K562 (cell line): ENCODE measurements at regions not wholly inside any gene's neighbourhood (a gene's known extent, or its start where the extent isn't known, plus 50 kb on each side); places are given as distances from the start of the nearest gene placed in this dataset.
A peak's percentile ranks its signal among the peaks of the same experiment; 100 is the strongest.

ENCODE experiments used
- ASH1L ChIP-seq: fragments of 450-650 bp; IDR thresholded peaks from 2 replicates; pipeline ENCODE4 v1.6.1; 2018; ENCODE audit warnings: borderline replicate concordance, mild to moderate bottlenecking, low read depth; ENCODE audit not compliant: partially characterized antibody
- BMI1 ChIP-seq: fragments of 150-350 bp; IDR thresholded peaks from 2 replicates; pipeline ENCODE4 v1.6.1; 2014; ENCODE audit warnings: low read length
- C11orf30 ChIP-seq: fragments of 450-650 bp; IDR thresholded peaks from 2 replicates; pipeline ENCODE4 v1.6.1; 2016; ENCODE audit warnings: low read depth, mild to moderate bottlenecking
- CBFA2T3 ChIP-seq: fragments of 450-650 bp; IDR thresholded peaks from 2 replicates; pipeline ENCODE4 v1.6.1; 2017
- CBFB ChIP-seq: sonication (generic); formaldehyde crosslinking; IDR thresholded peaks from 2 replicates; pipeline ENCODE4 v1.4.0; 2020; ENCODE audit warnings: mild to moderate bottlenecking, missing genetic modification reagents
- CBX2 ChIP-seq: fragments of 200-600 bp; sonication (generic); IDR thresholded peaks from one replicate; pipeline ENCODE4 v1.6.1; 2012; ENCODE audit warnings: mild to moderate bottlenecking, low read length, inconsistent platforms; ENCODE audit not compliant: insufficient read depth, poor library complexity, severe bottlenecking
- ERF ChIP-seq: fragments of 450-650 bp; formaldehyde crosslinking; IDR thresholded peaks from 2 replicates; pipeline ENCODE4 v1.4.0; 2020; ENCODE audit warnings: mild to moderate bottlenecking, mixed read lengths
- KHSRP ChIP-seq: fragments of 450-650 bp; IDR thresholded peaks from 2 replicates; pipeline ENCODE4 v1.6.1; 2017
- MTF1 ChIP-seq: fragments of 250-450 bp; sonication (Bioruptor Pico); IDR thresholded peaks from 2 replicates; pipeline ENCODE4 v1.9.0; 2021; ENCODE audit warnings: moderate library complexity, mild to moderate bottlenecking, inconsistent platforms, borderline replicate concordance
- PHB ChIP-seq: fragments of 250-450 bp; sonication (Bioruptor Pico); IDR thresholded peaks from 2 replicates; pipeline ENCODE4 v1.5.0; 2021
- PHF8 ChIP-seq: fragments of 200-600 bp; sonication (generic); IDR thresholded peaks from 2 replicates; pipeline ENCODE4 v1.6.1; 2012; ENCODE audit warnings: mixed run types, mild to moderate bottlenecking, inconsistent platforms, low read length, moderate library complexity, borderline replicate concordance
- PYGO2 ChIP-seq: fragments of 450-650 bp; IDR thresholded peaks from 2 replicates; pipeline ENCODE4 v1.6.1; 2016; ENCODE audit warnings: mild to moderate bottlenecking, missing genetic modification characterization, moderate library complexity, missing compliant biosample characterization
- SREBF1 ChIP-seq: fragments of 150-350 bp; IDR thresholded peaks from 2 replicates; pipeline ENCODE4 v1.6.1; 2014; ENCODE audit warnings: antibody characterized with exemption, low read depth, low read length, borderline replicate concordance
- U2AF2 ChIP-seq: fragments of 200-400 bp; formaldehyde crosslinking; optimal IDR thresholded peaks from 2 replicates; pipeline ENCODE3; 2017; ENCODE audit warnings: low read depth, mild to moderate bottlenecking, low read length
- ZFP1 ChIP-seq: fragments of 450-650 bp; formaldehyde crosslinking; IDR thresholded peaks from 2 replicates; pipeline ENCODE4 v1.4.0; 2020; ENCODE audit warnings: mild to moderate bottlenecking, mixed read lengths
- ZNF134 ChIP-seq: fragments of 250-450 bp; sonication (Bioruptor Pico); conservative IDR thresholded peaks from 2 replicates; pipeline ENCODE4 v1.4.0; 2020
- ZNF282 ChIP-seq: sonication (generic); formaldehyde crosslinking; IDR thresholded peaks from 2 replicates; pipeline ENCODE4 v1.8.1; 2023; ENCODE audit warnings: missing genetic modification reagents
- TF ChIP-seq, protein P1 (sequence below): fragments of 450-650 bp; IDR thresholded peaks from 2 replicates; pipeline ENCODE4 v1.6.1; 2017; ENCODE audit warnings: antibody characterized with exemption, mild to moderate bottlenecking
- TF ChIP-seq, protein P2 (sequence below): fragments of 450-650 bp; IDR thresholded peaks from 2 replicates; pipeline ENCODE4 v1.6.1; 2016; ENCODE audit warnings: antibody characterized with exemption
- TF ChIP-seq, protein P3 (sequence below), 2 experiments: fragments of 450-650 bp in 1 of 2; sonication (generic) in 1 of 2; formaldehyde crosslinking; conservative IDR thresholded peaks; 2 replicates each; pipeline versions ENCODE4 v1.4.0 to v1.8.1; 2020 to 2022; ENCODE audit warnings: mild to moderate bottlenecking in 1 of 2, missing genetic modification reagents in 1 of 2
- TF ChIP-seq, protein P4 (sequence below), 3 experiments: IDR thresholded peaks in 2 of 3; conservative IDR thresholded peaks in 1 of 3; 2 replicates each; pipeline ENCODE4 v1.5.1; 2011 to 2012; ENCODE audit warnings: low read length in 3 of 3, mild to moderate bottlenecking in 3 of 3, control low read depth in 2 of 3, improper control_type of control experiment in 1 of 3, inconsistent platforms in 1 of 3, low read depth in 1 of 3, mixed read lengths in 1 of 3, moderate library complexity in 1 of 3; ENCODE audit not compliant: insufficient read depth in 2 of 3

DNA sequence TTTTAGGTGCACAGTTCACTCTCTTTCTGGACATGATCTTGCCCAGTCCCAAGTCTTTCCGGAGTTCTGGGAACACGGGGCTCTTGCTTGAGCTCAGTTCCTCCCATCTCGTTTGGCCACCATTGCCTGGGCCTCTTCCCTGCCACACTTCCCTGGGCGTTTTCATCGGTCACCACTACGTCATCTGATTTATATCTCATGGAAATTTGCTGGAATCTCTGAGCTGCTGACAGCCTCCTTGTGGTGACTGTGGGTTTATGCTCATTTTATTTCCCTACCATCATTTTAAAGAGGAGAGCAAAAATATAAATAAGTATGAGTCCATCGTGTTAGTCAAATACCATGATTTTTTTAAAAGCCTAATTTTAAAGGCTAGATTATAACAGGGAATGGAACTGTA lies 449.1 kb upstream of the KAZN start (continued):
- no peak for TF ChIP-seq ERF (CRISPR knock-in tag)
- TF ChIP-seq PYGO2 (tag), result no peak
- TF ChIP-seq, protein P1, sequence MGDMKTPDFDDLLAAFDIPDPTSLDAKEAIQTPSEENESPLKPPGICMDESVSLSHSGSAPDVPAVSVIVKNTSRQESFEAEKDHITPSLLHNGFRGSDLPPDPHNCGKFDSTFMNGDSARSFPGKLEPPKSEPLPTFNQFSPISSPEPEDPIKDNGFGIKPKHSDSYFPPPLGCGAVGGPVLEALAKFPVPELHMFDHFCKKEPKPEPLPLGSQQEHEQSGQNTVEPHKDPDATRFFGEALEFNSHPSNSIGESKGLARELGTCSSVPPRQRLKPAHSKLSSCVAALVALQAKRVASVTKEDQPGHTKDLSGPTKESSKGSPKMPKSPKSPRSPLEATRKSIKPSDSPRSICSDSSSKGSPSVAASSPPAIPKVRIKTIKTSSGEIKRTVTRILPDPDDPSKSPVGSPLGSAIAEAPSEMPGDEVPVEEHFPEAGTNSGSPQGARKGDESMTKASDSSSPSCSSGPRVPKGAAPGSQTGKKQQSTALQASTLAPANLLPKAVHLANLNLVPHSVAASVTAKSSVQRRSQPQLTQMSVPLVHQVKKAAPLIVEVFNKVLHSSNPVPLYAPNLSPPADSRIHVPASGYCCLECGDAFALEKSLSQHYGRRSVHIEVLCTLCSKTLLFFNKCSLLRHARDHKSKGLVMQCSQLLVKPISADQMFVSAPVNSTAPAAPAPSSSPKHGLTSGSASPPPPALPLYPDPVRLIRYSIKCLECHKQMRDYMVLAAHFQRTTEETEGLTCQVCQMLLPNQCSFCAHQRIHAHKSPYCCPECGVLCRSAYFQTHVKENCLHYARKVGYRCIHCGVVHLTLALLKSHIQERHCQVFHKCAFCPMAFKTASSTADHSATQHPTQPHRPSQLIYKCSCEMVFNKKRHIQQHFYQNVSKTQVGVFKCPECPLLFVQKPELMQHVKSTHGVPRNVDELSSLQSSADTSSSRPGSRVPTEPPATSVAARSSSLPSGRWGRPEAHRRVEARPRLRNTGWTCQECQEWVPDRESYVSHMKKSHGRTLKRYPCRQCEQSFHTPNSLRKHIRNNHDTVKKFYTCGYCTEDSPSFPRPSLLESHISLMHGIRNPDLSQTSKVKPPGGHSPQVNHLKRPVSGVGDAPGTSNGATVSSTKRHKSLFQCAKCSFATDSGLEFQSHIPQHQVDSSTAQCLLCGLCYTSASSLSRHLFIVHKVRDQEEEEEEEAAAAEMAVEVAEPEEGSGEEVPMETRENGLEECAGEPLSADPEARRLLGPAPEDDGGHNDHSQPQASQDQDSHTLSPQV, result no peak
- TF ChIP-seq KHSRP, result no peak
- TF ChIP-seq CBX2, result no peak
- no peak for TF ChIP-seq CBFB
- TF ChIP-seq, protein P2, sequence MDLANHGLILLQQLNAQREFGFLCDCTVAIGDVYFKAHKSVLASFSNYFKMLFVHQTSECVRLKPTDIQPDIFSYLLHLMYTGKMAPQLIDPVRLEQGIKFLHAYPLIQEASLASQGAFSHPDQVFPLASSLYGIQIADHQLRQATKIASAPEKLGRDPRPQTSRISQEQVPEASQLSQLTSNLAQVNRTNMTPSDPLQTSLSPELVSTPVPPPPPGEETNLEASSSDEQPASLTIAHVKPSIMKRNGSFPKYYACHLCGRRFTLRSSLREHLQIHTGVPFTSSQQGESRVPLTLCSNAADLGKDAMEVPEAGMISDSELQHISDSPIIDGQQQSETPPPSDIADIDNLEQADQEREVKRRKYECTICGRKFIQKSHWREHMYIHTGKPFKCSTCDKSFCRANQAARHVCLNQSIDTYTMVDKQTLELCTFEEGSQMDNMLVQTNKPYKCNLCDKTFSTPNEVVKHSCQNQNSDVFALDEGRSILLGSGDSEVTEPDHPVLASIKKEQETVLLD, result no peak
- no peak for TF ChIP-seq ASH1L
- no peak for TF ChIP-seq CBFA2T3
- no peak for TF ChIP-seq U2AF2
- no peak for TF ChIP-seq PHB
- TF ChIP-seq C11orf30, result no peak
- TF ChIP-seq ZNF134, result no peak
- TF ChIP-seq PHF8, result no peak
- TF ChIP-seq ZFP1 (CRISPR knock-in tag), result no peak
- TF ChIP-seq, protein P3, sequence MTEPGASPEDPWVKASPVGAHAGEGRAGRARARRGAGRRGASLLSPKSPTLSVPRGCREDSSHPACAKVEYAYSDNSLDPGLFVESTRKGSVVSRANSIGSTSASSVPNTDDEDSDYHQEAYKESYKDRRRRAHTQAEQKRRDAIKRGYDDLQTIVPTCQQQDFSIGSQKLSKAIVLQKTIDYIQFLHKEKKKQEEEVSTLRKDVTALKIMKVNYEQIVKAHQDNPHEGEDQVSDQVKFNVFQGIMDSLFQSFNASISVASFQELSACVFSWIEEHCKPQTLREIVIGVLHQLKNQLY (CRISPR knock-in tag; conservative IDR thresholded peaks at IDR 0.05), result no peak
- no peak for TF ChIP-seq BMI1
- TF ChIP-seq SREBF1, result no peak
- TF ChIP-seq MTF1 (CRISPR knock-in tag), result no peak
- TF ChIP-seq ZNF282 (CRISPR knock-in tag), result no peak
- TF ChIP-seq, protein P4, sequence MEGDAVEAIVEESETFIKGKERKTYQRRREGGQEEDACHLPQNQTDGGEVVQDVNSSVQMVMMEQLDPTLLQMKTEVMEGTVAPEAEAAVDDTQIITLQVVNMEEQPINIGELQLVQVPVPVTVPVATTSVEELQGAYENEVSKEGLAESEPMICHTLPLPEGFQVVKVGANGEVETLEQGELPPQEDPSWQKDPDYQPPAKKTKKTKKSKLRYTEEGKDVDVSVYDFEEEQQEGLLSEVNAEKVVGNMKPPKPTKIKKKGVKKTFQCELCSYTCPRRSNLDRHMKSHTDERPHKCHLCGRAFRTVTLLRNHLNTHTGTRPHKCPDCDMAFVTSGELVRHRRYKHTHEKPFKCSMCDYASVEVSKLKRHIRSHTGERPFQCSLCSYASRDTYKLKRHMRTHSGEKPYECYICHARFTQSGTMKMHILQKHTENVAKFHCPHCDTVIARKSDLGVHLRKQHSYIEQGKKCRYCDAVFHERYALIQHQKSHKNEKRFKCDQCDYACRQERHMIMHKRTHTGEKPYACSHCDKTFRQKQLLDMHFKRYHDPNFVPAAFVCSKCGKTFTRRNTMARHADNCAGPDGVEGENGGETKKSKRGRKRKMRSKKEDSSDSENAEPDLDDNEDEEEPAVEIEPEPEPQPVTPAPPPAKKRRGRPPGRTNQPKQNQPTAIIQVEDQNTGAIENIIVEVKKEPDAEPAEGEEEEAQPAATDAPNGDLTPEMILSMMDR (IDR thresholded peaks at IDR 0.05 in 2 of 3, conservative IDR thresholded peaks at IDR 0.05 in 1 of 3; ENCODE audit: insufficient read depth in 2 of 3, low read depth in 1 of 3, low read length in 3 of 3), result peak; percentile 12 to 54 (median 46); a peak in 4 of 6 replicates
